ENCODE measurements at regions not wholly inside any gene's neighbourhood (a gene's known extent, or its start where the extent isn't known, plus 50 kb on each side); places are given as distances from the start of the nearest gene placed in this dataset.

DNA sequence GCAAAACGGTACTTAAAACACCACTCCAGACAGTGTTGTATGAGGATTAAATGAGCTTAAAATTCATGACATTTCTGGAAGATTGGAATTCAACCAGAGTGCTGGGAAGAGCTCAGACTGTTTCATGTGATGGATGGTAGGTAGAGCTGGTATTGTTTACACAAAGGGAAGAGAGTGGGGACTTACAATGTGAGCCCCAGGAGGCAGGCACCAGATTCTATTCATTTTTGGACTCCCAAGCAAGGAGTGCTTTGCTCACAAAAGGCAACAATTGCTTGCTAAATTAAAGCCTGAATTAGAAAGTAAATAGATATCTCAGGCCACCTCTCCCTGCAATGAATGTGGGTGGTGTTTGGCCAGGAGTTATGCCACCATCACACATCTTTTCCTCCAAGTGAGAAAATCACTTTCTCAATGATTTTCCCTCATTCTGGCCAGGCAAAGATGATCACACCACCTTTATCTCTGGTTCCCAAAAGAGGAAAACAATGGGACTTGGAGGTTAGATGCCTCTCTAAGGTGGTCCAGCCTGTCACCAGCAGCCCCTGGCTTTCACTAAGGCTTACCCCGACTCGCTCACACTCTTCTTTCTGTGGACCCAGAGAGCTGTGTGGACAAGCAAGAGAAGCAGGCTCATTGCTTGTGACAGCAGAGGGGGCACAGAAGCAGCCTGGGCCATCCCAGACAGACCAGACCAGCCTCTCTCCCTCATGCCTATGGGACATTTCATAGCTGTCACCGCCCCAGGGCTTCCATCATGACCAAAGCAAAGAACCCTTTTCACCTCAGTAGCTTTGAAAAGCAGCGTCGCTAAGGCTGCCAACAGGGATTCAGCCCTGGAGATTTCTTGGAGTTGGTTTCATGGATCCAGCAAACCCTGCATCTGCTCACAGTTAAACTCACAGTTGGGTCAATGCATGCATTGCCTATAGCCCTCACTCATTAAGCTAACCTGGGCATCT, 63.5 kb upstream of the DRD2 start:
- no peak for DNase-seq
- in situ Hi-C loops (cut with HindIII; ENCODE audit: low pct_ligation_motif_present, low pct_unique_long_range_greater_than_20kb, low sequenced_read_pairs) = no loop called here

DNA sequence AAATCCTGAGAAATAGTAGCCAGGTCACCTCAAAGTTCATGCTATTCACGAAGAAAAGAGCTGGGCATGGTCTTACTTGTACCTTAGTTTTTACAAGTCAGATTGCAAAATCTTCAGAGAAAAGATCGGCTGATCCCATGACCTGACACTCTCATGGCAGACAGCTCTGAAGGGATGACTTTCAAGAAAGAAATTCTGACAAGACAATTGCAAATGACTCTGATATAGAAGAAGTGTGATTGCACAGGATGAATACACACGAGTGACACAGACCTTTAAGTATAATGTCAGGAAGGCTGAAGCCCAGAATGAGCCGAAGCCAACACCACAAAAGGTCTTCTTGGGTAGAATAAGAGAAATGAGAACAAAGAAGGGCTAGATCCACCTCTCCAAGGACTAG, 59.4 kb upstream of the DRD2 start:
- in situ Hi-C loops (cut with HindIII; ENCODE audit: low pct_ligation_motif_present, low pct_unique_long_range_greater_than_20kb, low sequenced_read_pairs) = no loop called here

DNA sequence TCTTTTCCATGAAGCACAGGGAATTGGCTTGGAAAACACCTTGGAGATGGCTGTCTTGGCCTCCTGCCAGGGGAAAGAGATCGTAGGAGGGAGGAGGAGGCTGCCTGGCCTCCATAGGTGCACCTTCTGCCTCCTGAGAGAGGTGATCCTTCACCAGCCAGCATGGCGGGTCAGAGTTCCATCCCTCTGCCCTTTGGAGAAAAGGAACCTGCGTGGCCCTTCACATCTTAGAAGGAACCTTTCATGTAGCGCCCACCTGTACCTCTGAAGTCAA, 58.2 kb upstream of the DRD2 start:
- no peak for DNase-seq
- in situ Hi-C loops (cut with HindIII; ENCODE audit: low pct_ligation_motif_present, low pct_unique_long_range_greater_than_20kb, low sequenced_read_pairs) = no loop called here

More for the DNA sequence above, 59.4 kb upstream of the DRD2 start:
- DNase-seq = no peak

DNA sequence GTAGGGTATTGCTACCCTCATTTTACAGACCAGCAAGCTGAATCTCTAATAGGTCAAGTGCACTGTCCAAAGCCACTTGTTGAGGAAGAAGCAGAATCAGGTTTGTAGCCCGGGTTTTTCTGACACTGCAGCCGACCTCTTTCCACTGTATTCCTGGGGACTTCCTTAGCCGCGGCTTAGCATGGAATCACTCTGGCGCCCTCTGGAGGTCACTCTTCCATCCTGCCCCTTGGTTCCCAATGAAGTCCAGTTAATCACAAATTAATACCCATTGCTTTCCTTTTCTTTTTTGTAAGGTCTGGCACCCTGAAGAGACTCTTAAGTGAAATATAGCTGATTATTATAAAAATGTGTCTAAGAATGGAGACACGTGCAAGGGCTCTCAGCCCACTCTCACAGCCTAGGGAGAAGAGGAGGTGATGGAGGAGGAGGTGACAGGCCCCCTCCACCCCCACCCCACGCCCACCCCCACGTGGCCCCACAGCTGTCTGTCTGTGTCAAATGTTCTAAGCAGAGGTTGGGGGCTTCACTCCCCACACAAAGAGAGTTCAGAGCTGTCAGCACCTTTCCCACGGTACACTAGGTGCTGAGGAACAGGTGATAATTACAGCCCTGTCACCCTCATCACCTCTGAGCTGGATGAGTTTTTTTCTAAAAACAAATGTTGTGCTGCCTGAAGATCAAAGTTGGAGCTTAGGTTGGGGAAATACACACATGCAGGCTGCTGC, 57.7 kb upstream of the DRD2 start:
- peak; percentile 61 for DNase-seq
- in situ Hi-C loops (cut with HindIII; ENCODE audit: low pct_ligation_motif_present, low pct_unique_long_range_greater_than_20kb, low sequenced_read_pairs) = no loop called here

DNA sequence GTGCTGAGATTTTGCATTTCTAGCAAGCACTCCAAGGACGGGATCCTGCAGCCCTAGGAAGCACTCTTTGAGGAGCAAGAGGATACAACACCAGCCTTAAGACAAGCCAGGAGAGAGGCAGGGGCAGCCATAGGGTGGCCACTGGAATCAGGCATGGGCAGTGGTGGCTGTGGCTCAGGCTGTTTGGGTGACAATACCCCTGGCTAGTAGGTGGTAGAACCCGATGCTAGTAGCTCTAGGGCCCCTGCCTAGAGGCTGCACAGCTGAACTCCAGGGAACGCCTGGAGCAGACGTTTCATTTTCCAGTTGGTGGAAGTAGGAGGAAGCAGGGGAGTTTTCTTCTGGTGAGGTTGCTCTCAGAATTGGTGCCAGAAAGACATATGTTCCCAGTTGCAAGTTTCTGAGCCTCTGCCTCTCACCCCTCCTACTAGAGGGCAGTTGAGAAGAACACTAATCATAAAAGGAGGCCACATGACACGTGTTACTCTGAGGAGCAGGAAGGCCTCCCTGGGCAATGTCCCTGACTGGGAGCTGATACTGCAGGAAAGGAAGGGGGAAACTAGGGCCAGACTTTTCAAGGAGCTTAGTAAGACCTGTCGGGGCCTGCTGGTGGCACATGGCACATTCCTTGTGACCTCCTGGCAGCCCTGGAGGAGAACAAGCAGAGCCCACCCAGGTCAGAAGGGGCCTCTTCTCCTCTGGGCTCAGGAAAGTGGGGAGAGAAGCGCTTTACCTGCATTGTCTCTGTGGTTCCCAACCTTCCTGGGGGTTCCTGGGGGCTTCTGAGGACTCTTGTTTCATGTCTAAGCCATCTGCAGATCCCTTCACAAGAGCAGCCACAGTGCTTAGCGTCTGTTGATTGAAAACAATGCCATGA, 56.6 kb upstream of the DRD2 start:
- no peak for DNase-seq
- in situ Hi-C loops (cut with HindIII; ENCODE audit: low pct_ligation_motif_present, low pct_unique_long_range_greater_than_20kb, low sequenced_read_pairs) = no loop called here

DNA sequence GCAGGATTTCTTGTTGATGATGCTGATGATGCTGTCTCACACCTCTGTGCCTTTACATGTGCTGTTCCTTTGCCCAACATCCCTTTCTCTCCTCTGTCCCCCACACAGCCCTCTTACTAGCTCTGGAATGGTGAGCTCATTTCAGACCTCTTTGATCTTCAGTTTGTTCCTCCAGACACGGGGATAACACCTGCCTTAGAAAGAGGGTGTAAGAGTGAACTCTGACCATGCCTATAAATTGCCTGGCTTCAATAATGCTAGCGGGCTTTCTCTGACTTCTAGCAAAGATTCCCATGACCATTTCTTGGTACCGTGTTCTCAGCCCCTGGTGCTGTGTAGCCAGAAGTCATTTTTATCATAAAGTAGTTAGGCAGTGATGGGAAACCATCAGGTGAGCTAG, 55.9 kb upstream of the DRD2 start:
- in situ Hi-C loops (cut with HindIII; ENCODE audit: low pct_ligation_motif_present, low pct_unique_long_range_greater_than_20kb, low sequenced_read_pairs) = no loop called here

DNA sequence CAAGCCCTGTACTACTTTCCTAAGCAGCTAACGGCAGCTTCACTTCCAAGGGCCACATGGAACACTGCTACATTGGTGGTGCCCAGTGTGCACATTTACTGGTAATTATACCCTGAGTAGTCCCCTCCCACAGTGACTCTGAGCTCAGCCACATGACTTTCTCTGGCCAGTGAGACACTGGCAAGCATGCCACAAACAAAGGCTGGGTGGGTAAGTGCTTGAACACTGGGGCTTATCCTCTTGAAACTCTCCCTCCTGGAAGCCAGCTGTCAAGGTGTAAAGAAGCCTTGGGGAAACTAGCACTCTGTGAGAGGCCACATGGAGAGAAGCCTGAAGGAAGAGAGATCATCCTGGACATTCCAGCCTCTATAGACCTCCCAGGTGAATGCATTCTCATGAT, 54.4 kb upstream of the DRD2 start:
- in situ Hi-C loops (cut with HindIII; ENCODE audit: low pct_ligation_motif_present, low pct_unique_long_range_greater_than_20kb, low sequenced_read_pairs) = no loop called here
- no peak for DNase-seq

More for the DNA sequence above, 55.9 kb upstream of the DRD2 start:
- no peak for DNase-seq

DNA sequence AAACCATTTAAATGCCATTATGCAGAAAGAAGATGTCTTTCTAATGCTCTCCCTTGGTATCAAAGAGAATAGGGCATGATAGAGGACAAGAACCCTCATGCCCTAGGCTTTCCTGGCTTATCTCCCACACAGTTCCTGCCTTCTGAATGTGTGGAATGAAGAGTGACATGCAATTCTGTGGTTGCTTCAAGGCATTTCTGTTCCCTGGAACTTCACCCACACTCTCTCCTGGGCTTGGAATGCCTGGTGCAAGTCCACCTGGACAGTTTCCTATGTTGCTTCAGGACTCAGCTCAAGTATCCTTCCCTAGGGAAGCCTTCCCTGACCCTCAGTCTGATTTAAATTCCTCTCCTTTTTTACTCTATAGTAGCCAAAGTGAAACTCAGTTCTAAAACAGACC, 53.8 kb upstream of the DRD2 start:
- no peak for DNase-seq
- in situ Hi-C loops (cut with HindIII; ENCODE audit: low pct_ligation_motif_present, low pct_unique_long_range_greater_than_20kb, low sequenced_read_pairs) = no loop called here

DNA sequence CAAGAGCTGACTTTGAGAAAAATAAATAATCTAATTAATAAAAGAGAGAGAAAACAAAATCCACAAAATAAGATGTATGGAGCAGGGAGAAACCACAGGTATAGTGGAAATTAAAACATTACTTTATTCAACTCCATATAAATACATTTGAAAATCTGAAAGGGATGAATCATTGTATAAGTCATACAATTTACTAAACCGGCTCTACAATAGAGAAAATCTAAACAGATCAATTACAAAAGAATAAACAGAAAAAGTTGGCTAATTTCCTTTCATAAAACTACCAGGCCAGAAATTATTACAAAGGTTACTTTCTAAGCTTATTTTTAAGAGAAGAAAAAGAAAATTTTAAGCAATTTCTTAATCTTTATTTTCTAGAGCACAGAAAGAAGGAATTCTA, 51.3 kb upstream of the DRD2 start:
- no peak for DNase-seq
- in situ Hi-C loops (cut with HindIII; ENCODE audit: low pct_ligation_motif_present, low pct_unique_long_range_greater_than_20kb, low sequenced_read_pairs) = no loop called here

Data from ACHN (cell line).